Mesendoderm (in vitro differentiated cells): ENCODE measurements at regions not wholly inside any gene's neighbourhood (a gene's known extent, or its start where the extent isn't known, plus 50 kb on each side); places are given as distances from the start of the nearest gene placed in this dataset.
A peak's percentile ranks its signal among the peaks of the same experiment; 100 is the strongest.

ENCODE experiments used
- DNase-seq: peaks from one replicate; pipeline ENCODE4 v3.0.0; 2013
- H2AK5ac ChIP-seq: 2 replicates; pipeline ENCODE4 v1.6.1; 2013; ENCODE audit warnings: low read length, inconsistent platforms
- H2BK120ac ChIP-seq: 2 replicates; pipeline ENCODE4 v1.6.1; 2013; ENCODE audit warnings: low read depth, mild to moderate bottlenecking, low read length, moderate library complexity, mixed read lengths
- H2BK15ac ChIP-seq: replicated peaks from 2 replicates; pipeline ENCODE4 v1.6.1; 2013; ENCODE audit warnings: low read depth, mild to moderate bottlenecking, moderate library complexity
- H2BK5ac ChIP-seq: 2 replicates; pipeline ENCODE4 v1.6.1; 2013; ENCODE audit warnings: low read length, inconsistent platforms
- H3K18ac ChIP-seq: 2 replicates; pipeline ENCODE4 v1.6.1; 2013; ENCODE audit warnings: mild to moderate bottlenecking, low read length, mixed read lengths
- H3K23ac ChIP-seq: one replicate; pipeline ENCODE4 v1.6.1; 2013; ENCODE audit warnings: low read length
- H3K27ac ChIP-seq: 2 replicates; pipeline ENCODE4 v1.5.1; 2013; ENCODE audit warnings: low read depth, mild to moderate bottlenecking, inconsistent platforms, low read length, moderate library complexity
- H3K27me3 ChIP-seq: 2 replicates; pipeline ENCODE4 v1.6.1; 2013; ENCODE audit warnings: low read length, control low read depth, mild to moderate bottlenecking, inconsistent platforms; ENCODE audit not compliant: insufficient read depth, poor library complexity
- H3K36me3 ChIP-seq: 2 replicates; pipeline ENCODE4 v1.6.1; 2013; ENCODE audit warnings: low read length, inconsistent platforms; ENCODE audit not compliant: control insufficient read depth, insufficient read depth
- H3K4ac ChIP-seq: one replicate; pipeline ENCODE4 v1.6.1; 2013; ENCODE audit warnings: low read depth, mild to moderate bottlenecking, low read length, moderate library complexity
- H3K4me1 ChIP-seq: 2 replicates; pipeline ENCODE4 v1.6.1; 2013; ENCODE audit warnings: low read depth, low read length, inconsistent platforms; ENCODE audit not compliant: control insufficient read depth
- H3K4me2 ChIP-seq: 2 replicates; pipeline ENCODE4 v1.6.1; 2013; ENCODE audit warnings: low read length
- H3K4me3 ChIP-seq: 2 replicates; pipeline ENCODE4 v1.5.1; 2013; ENCODE audit warnings: mild to moderate bottlenecking, low read length
- H3K56ac ChIP-seq: one replicate; pipeline ENCODE4 v1.6.1; 2013; ENCODE audit warnings: low read length
- H3K79me1 ChIP-seq: 2 replicates; pipeline ENCODE4 v1.6.1; 2013; ENCODE audit warnings: low read length, inconsistent platforms
- H3K79me2 ChIP-seq: 2 replicates; pipeline ENCODE4 v1.6.1; 2013; ENCODE audit warnings: mild to moderate bottlenecking, low read length; ENCODE audit not compliant: control insufficient read depth, insufficient read depth
- H3K9ac ChIP-seq: 2 replicates; pipeline ENCODE4 v1.6.1; 2013; ENCODE audit warnings: low read length, inconsistent platforms
- H4K5ac ChIP-seq: one replicate; pipeline ENCODE4 v1.6.1; 2013; ENCODE audit warnings: low read length
- H4K8ac ChIP-seq: one replicate; pipeline ENCODE4 v1.6.1; 2013; ENCODE audit warnings: low read depth, mild to moderate bottlenecking, control low read depth, low read length, moderate library complexity
- WGBS: extraction: QIAGEN DNeasy Blood & Tissue Kit; methylation state at CpG from one replicate; pipeline ENCODE4 v1.1.7; 2013; ENCODE audit warnings: low lambda C conversion rate, missing lambda C conversion rate; ENCODE audit not compliant: insufficient coverage; ENCODE audit errors: extremely low coverage; 5-methylcytosine and 5-hydroxymethylcytosine counted together

- H4K5ac ChIP-seq, result no peak overlapping the region
- no peaks in the 10 kb centered on the region for H3K27me3 ChIP-seq
- H3K23ac ChIP-seq, result no peak overlapping the region
- H3K4ac ChIP-seq, result no peak overlapping the region
- no peaks in the 10 kb centered on the region for H3K79me2 ChIP-seq
- DNase-seq, result no peak
- no peak overlapping the region for H3K18ac ChIP-seq
- H3K27ac ChIP-seq, result no peak overlapping the region
- H3K56ac ChIP-seq, result no peak overlapping the region
- WGBS, result no CpG with 5 or more reads among the region's 7 CpGs
- H3K4me1 ChIP-seq, result no peaks in the 10 kb centered on the region
- H2BK15ac ChIP-seq, result no peak overlapping the region
- H2BK120ac ChIP-seq, result no peak overlapping the region
- no peak overlapping the region for H2BK5ac ChIP-seq
- H2AK5ac ChIP-seq, result no peak overlapping the region
- H3K79me1 ChIP-seq, result no peaks in the 10 kb centered on the region
- H3K36me3 ChIP-seq, result no peaks in the 10 kb centered on the region
- H3K4me2 ChIP-seq, result no peak overlapping the region
- H4K8ac ChIP-seq, result no peak overlapping the region
- H3K4me3 ChIP-seq, result no peak overlapping the region
- no peak overlapping the region for H3K9ac ChIP-seq
Measured at GRCh38 chr15:70382009-70382749, 284.5 kb upstream of the TLE3 start.

- Histone ChIP-seq H3K9ac (no peak overlapping the region), H3K79me1 (no peaks in the 10 kb centered on the region), H4K8ac (no peak overlapping the region), H2BK120ac (no peak overlapping the region), H2BK5ac (no peak overlapping the region), H3K18ac (no peak overlapping the region), H3K27me3 (no peaks in the 10 kb centered on the region), H3K4me1 (no peaks in the 10 kb centered on the region), H3K27ac (no peak overlapping the region), H4K5ac (no peak overlapping the region), H3K23ac (no peak overlapping the region), H3K4me3 (no peak overlapping the region), H3K4me2 (no peak overlapping the region), H3K79me2 (no peaks in the 10 kb centered on the region), H3K36me3 (no peaks in the 10 kb centered on the region), H2AK5ac (no peak overlapping the region), H3K4ac (no peak overlapping the region), H3K56ac (no peak overlapping the region), H2BK15ac (no peak overlapping the region)
- peak; percentile 37 for DNase-seq
- WGBS, result no CpG with 5 or more reads among the region's 9 CpGs
Measured at GRCh38 chr15:70379938-70380883, 282.5 kb upstream of the TLE3 start.

GRCh38 chr15:70379134-70379533, 281.4 kb upstream of the TLE3 start:
- Histone ChIP-seq H3K4ac (no peak overlapping the region), H4K5ac (no peak overlapping the region), H3K9ac (no peak overlapping the region), H2BK120ac (no peak overlapping the region), H2BK5ac (no peak overlapping the region), H3K79me2 (no peaks in the 10 kb centered on the region), H3K27me3 (no peaks in the 10 kb centered on the region), H3K18ac (no peak overlapping the region), H2BK15ac (no peak overlapping the region), H3K27ac (no peak overlapping the region), H2AK5ac (no peak overlapping the region), H3K4me3 (no peak overlapping the region), H3K79me1 (no peaks in the 10 kb centered on the region), H3K4me1 (no peaks in the 10 kb centered on the region), H3K56ac (no peak overlapping the region), H3K4me2 (no peak overlapping the region), H3K36me3 (no peaks in the 10 kb centered on the region), H4K8ac (no peak overlapping the region), H3K23ac (no peak overlapping the region)
- WGBS, result no CpG with 5 or more reads among the region's 9 CpGs
- DNase-seq, result no peak

- Histone ChIP-seq H3K27me3 (no peaks in the 10 kb centered on the region), H3K4me3 (no peak overlapping the region), H3K27ac (no peak overlapping the region), H3K23ac (no peak overlapping the region), H3K79me2 (no peaks in the 10 kb centered on the region), H3K4me1 (no peaks in the 10 kb centered on the region), H3K79me1 (no peaks in the 10 kb centered on the region), H2AK5ac (no peak overlapping the region), H3K4ac (no peak overlapping the region), H3K4me2 (no peak overlapping the region), H3K56ac (no peak overlapping the region), H3K9ac (no peak overlapping the region), H3K36me3 (no peaks in the 10 kb centered on the region), H2BK120ac (no peak overlapping the region), H2BK15ac (no peak overlapping the region), H2BK5ac (no peak overlapping the region), H3K18ac (no peak overlapping the region), H4K5ac (no peak overlapping the region), H4K8ac (no peak overlapping the region)
- no peak for DNase-seq
- no CpG with 5 or more reads among the region's 11 CpGs for WGBS
Measured at GRCh38 chr15:70378126-70379031, 280.7 kb upstream of the TLE3 start.

- WGBS, result no CpG with 5 or more reads among the region's 21 CpGs
- Histone ChIP-seq H3K79me2 (no peaks in the 10 kb centered on the region), H3K4ac (no peak overlapping the region), H3K4me2 (peak overlapping the region; percentile 82), H3K36me3 (no peaks in the 10 kb centered on the region), H3K56ac (peak overlapping the region; percentile 62), H3K18ac (no peak overlapping the region), H3K4me3 (peak overlapping the region; percentile 50), H3K27ac (no peak overlapping the region), H2BK5ac (no peak overlapping the region), H3K4me1 (no peaks in the 10 kb centered on the region), H3K9ac (peak overlapping the region; percentile 44), H4K5ac (no peak overlapping the region), H3K79me1 (no peaks in the 10 kb centered on the region), H3K27me3 (no peaks in the 10 kb centered on the region), H2BK15ac (no peak overlapping the region), H2AK5ac (no peak overlapping the region), H4K8ac (no peak overlapping the region), H3K23ac (peak overlapping the region; percentile 51), H2BK120ac (no peak overlapping the region)
- peak; percentile 50 for DNase-seq
Measured at GRCh38 chr15:70376929-70377691, 279.4 kb upstream of the TLE3 start.
